ENCODE measurements at regions not wholly inside any gene's neighbourhood (a gene's known extent, or its start where the extent isn't known, plus 50 kb on each side); places are given as distances from the start of the nearest gene placed in this dataset.
"Not testable (repeated sequence)": the region's sequence is repeated elsewhere in the genome, so short reads cannot be mapped to it uniquely, and the experiment has no call there.

- no peak overlapping the region for H3K9ac ChIP-seq (ENCODE audit: low read depth, low read length)
Measured at GRCh38 chr18:67142604-67143003, 373.9 kb downstream of the DSEL start.

GRCh38 chr18:67140495-67140894 is 376.0 kb downstream of the DSEL start:
- H3K9ac ChIP-seq (ENCODE audit: low read depth, low read length): no peak overlapping the region
- peaks cover 5% of the 10 kb centered on the region; the same call in 1 of the 2 replicates for H3K4me1 ChIP-seq (ENCODE audit: control insufficient read depth, insufficient read depth, low read length)
- no peak overlapping the region for H3K27ac ChIP-seq (ENCODE audit: low read depth, low read length)
- H3K27me3 ChIP-seq (ENCODE audit: control insufficient read depth, insufficient read depth, low read length): no peaks in the 10 kb centered on the region
- H3K9me3 ChIP-seq (ENCODE audit: control insufficient read depth, insufficient read depth, low read length): no peaks in the 10 kb centered on the region
- H3K4me3 ChIP-seq (ENCODE audit: low read depth, low read length): no peak overlapping the region
- H3K36me3 ChIP-seq (ENCODE audit: control insufficient read depth, insufficient read depth, low read length): no peaks in the 10 kb centered on the region

More at GRCh38 chr18:67142604-67143003, 373.9 kb downstream of the DSEL start:
- Histone ChIP-seq H3K27me3 (ENCODE audit: control insufficient read depth, insufficient read depth, low read length) (no peaks in the 10 kb centered on the region), H3K4me1 (ENCODE audit: control insufficient read depth, insufficient read depth, low read length) (peaks cover 5% of the 10 kb centered on the region; the same call in 1 of the 2 replicates), H3K27ac (ENCODE audit: low read depth, low read length) (no peak overlapping the region), H3K4me3 (ENCODE audit: low read depth, low read length) (no peak overlapping the region), H3K36me3 (ENCODE audit: control insufficient read depth, insufficient read depth, low read length) (no peaks in the 10 kb centered on the region), H3K9me3 (ENCODE audit: control insufficient read depth, insufficient read depth, low read length) (no peaks in the 10 kb centered on the region)

- no peaks in the 10 kb centered on the region for H3K9me3 ChIP-seq (ENCODE audit: control insufficient read depth, insufficient read depth, low read length)
- no peak overlapping the region for H3K9ac ChIP-seq (ENCODE audit: low read depth, low read length)
- peaks cover 5% of the 10 kb centered on the region; the same call in 1 of the 2 replicates for H3K4me1 ChIP-seq (ENCODE audit: control insufficient read depth, insufficient read depth, low read length)
- H3K27ac ChIP-seq (ENCODE audit: low read depth, low read length): no peak overlapping the region
- H3K36me3 ChIP-seq (ENCODE audit: control insufficient read depth, insufficient read depth, low read length): no peaks in the 10 kb centered on the region
- no peaks in the 10 kb centered on the region for H3K27me3 ChIP-seq (ENCODE audit: control insufficient read depth, insufficient read depth, low read length)
- no peak overlapping the region for H3K4me3 ChIP-seq (ENCODE audit: low read depth, low read length)
Measured at GRCh38 chr18:67139899-67140298, 376.6 kb downstream of the DSEL start.

DNA sequence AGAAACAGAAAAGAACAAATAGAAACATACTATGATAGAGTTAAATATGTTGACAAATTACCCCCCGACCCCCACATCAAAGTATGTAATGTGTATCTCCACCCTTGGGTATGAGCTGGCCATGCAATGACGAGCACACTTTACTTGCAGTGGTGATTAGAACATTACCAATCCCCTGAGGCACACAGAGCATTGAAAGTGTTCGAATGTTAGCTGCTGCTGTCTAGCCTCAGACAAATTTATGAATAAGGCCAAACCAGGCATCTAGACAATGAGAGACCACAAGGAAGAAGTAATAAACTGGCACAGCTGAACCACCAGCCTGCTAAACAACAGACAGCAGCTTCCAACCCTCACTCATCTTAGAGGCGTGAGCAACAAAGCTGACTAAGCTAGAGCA is 380.5 kb downstream of the DSEL start:
- Histone ChIP-seq H3K4me3 (ENCODE audit: low read depth, low read length) (no peak overlapping the region), H3K36me3 (ENCODE audit: control insufficient read depth, insufficient read depth, low read length) (no peaks in the 10 kb centered on the region), H3K27me3 (ENCODE audit: control insufficient read depth, insufficient read depth, low read length) (no peaks in the 10 kb centered on the region)

GRCh38 chr18:67134911-67135310 is 381.6 kb downstream of the DSEL start:
- H3K4me1 ChIP-seq (ENCODE audit: control insufficient read depth, insufficient read depth, low read length): no peaks in the 10 kb centered on the region
- no peaks in the 10 kb centered on the region for H3K9me3 ChIP-seq (ENCODE audit: control insufficient read depth, insufficient read depth, low read length)
- no peaks in the 10 kb centered on the region for H3K36me3 ChIP-seq (ENCODE audit: control insufficient read depth, insufficient read depth, low read length)
- H3K27ac ChIP-seq (ENCODE audit: low read depth, low read length): no peak overlapping the region
- H3K9ac ChIP-seq (ENCODE audit: low read depth, low read length): no peak overlapping the region
- H3K4me3 ChIP-seq (ENCODE audit: low read depth, low read length): no peak overlapping the region
- no peaks in the 10 kb centered on the region for H3K27me3 ChIP-seq (ENCODE audit: control insufficient read depth, insufficient read depth, low read length)

More for the DNA sequence above, 380.5 kb downstream of the DSEL start:
- Histone ChIP-seq H3K9ac (ENCODE audit: low read depth, low read length) (no peak overlapping the region), H3K4me1 (ENCODE audit: control insufficient read depth, insufficient read depth, low read length) (no peaks in the 10 kb centered on the region), H3K27ac (ENCODE audit: low read depth, low read length) (no peak overlapping the region), H3K9me3 (ENCODE audit: control insufficient read depth, insufficient read depth, low read length) (no peaks in the 10 kb centered on the region)

DNA sequence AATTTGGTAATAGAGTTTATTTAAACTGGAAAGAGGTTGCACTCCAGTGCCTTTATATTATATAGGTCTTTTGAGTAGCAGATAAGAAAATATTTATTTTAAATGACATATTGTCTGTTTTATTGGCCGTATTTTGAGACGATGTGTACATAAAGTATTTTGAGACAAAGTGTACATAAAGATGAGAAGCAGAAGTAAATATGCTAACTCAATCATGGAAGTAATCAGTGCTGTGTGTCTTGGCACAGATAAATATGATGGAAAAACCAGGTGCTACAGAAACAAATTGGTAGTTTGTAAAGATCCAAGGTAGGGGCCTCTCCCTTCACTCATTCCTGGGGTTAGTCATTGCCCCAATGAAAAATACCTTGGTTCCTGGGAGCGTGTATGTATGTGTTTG is 382.9 kb downstream of the DSEL start:
- Histone ChIP-seq H3K27me3 (ENCODE audit: control insufficient read depth, insufficient read depth, low read length) (no peaks in the 10 kb centered on the region), H3K4me3 (ENCODE audit: low read depth, low read length) (no peak overlapping the region), H3K9me3 (ENCODE audit: control insufficient read depth, insufficient read depth, low read length) (no peaks in the 10 kb centered on the region), H3K36me3 (ENCODE audit: control insufficient read depth, insufficient read depth, low read length) (no peaks in the 10 kb centered on the region), H3K27ac (ENCODE audit: low read depth, low read length) (no peak overlapping the region), H3K9ac (ENCODE audit: low read depth, low read length) (no peak overlapping the region), H3K4me1 (ENCODE audit: control insufficient read depth, insufficient read depth, low read length) (no peaks in the 10 kb centered on the region)

- Histone ChIP-seq H3K9me3 (ENCODE audit: control insufficient read depth, insufficient read depth, low read length) (peaks cover 5% of the 10 kb centered on the region; the same call in 1 of the 2 replicates), H3K4me1 (ENCODE audit: control insufficient read depth, insufficient read depth, low read length) (no peaks in the 10 kb centered on the region), H3K27ac (ENCODE audit: low read depth, low read length) (no peak overlapping the region), H3K4me3 (ENCODE audit: low read depth, low read length) (no peak overlapping the region), H3K9ac (ENCODE audit: low read depth, low read length) (no peak overlapping the region), H3K27me3 (ENCODE audit: control insufficient read depth, insufficient read depth, low read length) (no peaks in the 10 kb centered on the region), H3K36me3 (ENCODE audit: control insufficient read depth, insufficient read depth, low read length) (no peaks in the 10 kb centered on the region)
Measured at GRCh38 chr18:67132919-67133318, 383.6 kb downstream of the DSEL start.

DNA sequence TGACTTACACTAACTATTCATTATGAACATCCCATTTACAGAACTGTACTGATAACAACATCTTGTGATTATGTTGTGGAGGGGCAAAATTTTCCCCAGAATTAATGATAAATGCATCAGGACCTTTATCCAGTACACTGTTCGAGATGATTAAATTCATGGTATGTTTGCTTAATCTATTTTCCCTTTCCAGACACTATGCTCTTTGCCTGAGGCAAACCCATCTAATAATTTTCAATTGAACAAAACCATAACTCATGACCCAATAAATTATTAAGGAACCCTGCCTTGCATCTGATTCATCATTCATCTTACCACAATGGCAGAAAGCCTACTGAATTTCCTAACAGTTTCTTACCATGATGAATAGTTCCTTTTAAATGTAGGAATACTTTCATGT is 385.0 kb downstream of the DSEL start:
- Histone ChIP-seq H3K9ac (ENCODE audit: low read depth, low read length) (no peak overlapping the region), H3K9me3 (ENCODE audit: control insufficient read depth, insufficient read depth, low read length) (peaks cover 5% of the 10 kb centered on the region; the same call in 1 of the 2 replicates), H3K36me3 (ENCODE audit: control insufficient read depth, insufficient read depth, low read length) (no peaks in the 10 kb centered on the region), H3K4me3 (ENCODE audit: low read depth, low read length) (no peak overlapping the region), H3K4me1 (ENCODE audit: control insufficient read depth, insufficient read depth, low read length) (no peaks in the 10 kb centered on the region), H3K27ac (ENCODE audit: low read depth, low read length) (no peak overlapping the region), H3K27me3 (ENCODE audit: control insufficient read depth, insufficient read depth, low read length) (no peaks in the 10 kb centered on the region)

DNA sequence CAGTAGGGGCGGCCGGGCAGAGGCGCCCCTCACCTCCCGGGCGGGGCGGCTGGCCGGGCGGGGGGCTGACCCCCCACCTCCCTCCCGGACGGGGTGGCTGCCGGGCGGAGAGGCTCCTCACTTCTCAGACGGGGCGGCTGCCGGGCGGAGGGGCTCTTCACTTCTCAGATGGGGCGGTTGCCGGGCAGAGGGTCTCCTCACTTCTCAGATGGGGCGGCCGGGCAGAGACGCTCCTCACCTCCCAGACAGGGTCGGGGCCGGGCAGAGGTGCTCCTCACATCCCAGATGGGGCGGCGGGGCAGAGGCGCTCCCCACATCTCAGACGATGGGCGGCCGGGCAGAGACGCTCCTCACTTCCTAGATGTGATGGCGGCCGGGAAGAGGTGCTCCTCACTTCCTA is 389.8 kb downstream of the DSEL start:
- H3K27ac ChIP-seq (ENCODE audit: low read depth, low read length); H3K9me3 ChIP-seq (ENCODE audit: control insufficient read depth, insufficient read depth, low read length); H3K4me1 ChIP-seq (ENCODE audit: control insufficient read depth, insufficient read depth, low read length); H3K27me3 ChIP-seq (ENCODE audit: control insufficient read depth, insufficient read depth, low read length); H3K36me3 ChIP-seq (ENCODE audit: control insufficient read depth, insufficient read depth, low read length); H3K4me3 ChIP-seq (ENCODE audit: low read depth, low read length); H3K9ac ChIP-seq (ENCODE audit: low read depth, low read length): not testable (repeated sequence)

DNA sequence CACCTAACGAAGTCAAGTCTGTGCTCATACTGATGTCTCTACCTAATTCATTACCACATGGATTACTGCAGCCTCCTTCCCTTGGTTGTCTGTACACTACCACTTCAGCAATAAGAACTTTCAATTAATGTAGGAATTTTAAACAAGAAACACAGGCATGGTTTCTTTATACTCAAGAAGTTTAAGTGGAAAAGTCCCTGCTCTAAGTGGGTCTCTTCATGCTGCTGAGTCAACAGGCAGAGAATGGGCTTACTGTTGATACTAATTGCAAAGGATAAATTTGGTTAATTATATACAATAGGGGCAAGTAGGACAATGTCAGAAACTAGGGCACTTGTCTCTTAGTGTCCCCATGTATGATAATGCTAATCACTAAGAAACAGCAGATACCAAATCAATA is 392.6 kb downstream of the DSEL start:
- H3K27ac ChIP-seq (ENCODE audit: low read depth, low read length): no peak overlapping the region
- peaks cover 5% of the 10 kb centered on the region; the same call in 1 of the 2 replicates for H3K9me3 ChIP-seq (ENCODE audit: control insufficient read depth, insufficient read depth, low read length)
- H3K36me3 ChIP-seq (ENCODE audit: control insufficient read depth, insufficient read depth, low read length): no peaks in the 10 kb centered on the region
- no peaks in the 10 kb centered on the region for H3K27me3 ChIP-seq (ENCODE audit: control insufficient read depth, insufficient read depth, low read length)
- no peak overlapping the region for H3K4me3 ChIP-seq (ENCODE audit: low read depth, low read length)
- H3K9ac ChIP-seq (ENCODE audit: low read depth, low read length): no peak overlapping the region
- no peaks in the 10 kb centered on the region for H3K4me1 ChIP-seq (ENCODE audit: control insufficient read depth, insufficient read depth, low read length)

- Histone ChIP-seq H3K9ac (ENCODE audit: low read depth, low read length) (no peak overlapping the region), H3K36me3 (ENCODE audit: control insufficient read depth, insufficient read depth, low read length) (no peaks in the 10 kb centered on the region)
Measured at GRCh38 chr18:67117804-67118203, 398.7 kb downstream of the DSEL start.

DNA sequence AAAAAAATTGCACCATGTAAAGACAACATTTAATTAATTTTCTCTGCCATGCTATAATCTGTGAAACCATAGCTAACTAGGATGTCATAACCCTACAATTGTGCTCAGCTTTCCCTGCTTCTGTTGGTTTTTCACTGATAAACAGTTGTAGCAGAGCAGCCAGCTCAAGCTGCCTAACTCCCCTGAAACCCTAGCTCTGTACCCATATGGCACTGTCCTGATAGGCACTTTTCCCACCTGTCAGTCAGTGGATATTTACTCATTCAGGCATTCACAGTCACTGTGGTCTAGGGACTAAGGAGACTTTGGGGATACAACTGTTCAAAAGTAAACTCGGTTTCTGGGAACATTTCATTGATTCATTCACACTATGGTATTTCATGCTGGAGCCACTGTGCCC is 407.0 kb downstream of the DSEL start:
- H3K27ac ChIP-seq (ENCODE audit: low read depth, low read length): no peak overlapping the region
- H3K27me3 ChIP-seq (ENCODE audit: control insufficient read depth, insufficient read depth, low read length): no peaks in the 10 kb centered on the region
- no peaks in the 10 kb centered on the region for H3K9me3 ChIP-seq (ENCODE audit: control insufficient read depth, insufficient read depth, low read length)
- H3K36me3 ChIP-seq (ENCODE audit: control insufficient read depth, insufficient read depth, low read length): no peaks in the 10 kb centered on the region
- H3K4me3 ChIP-seq (ENCODE audit: low read depth, low read length): no peak overlapping the region
- no peaks in the 10 kb centered on the region for H3K4me1 ChIP-seq (ENCODE audit: control insufficient read depth, insufficient read depth, low read length)
- H3K9ac ChIP-seq (ENCODE audit: low read depth, low read length): no peak overlapping the region

More at GRCh38 chr18:67117804-67118203, 398.7 kb downstream of the DSEL start:
- H3K27me3 ChIP-seq (ENCODE audit: control insufficient read depth, insufficient read depth, low read length): no peaks in the 10 kb centered on the region
- no peak overlapping the region for H3K27ac ChIP-seq (ENCODE audit: low read depth, low read length)
- no peaks in the 10 kb centered on the region for H3K9me3 ChIP-seq (ENCODE audit: control insufficient read depth, insufficient read depth, low read length)
- no peak overlapping the region for H3K4me3 ChIP-seq (ENCODE audit: low read depth, low read length)
- H3K4me1 ChIP-seq (ENCODE audit: control insufficient read depth, insufficient read depth, low read length): no peaks in the 10 kb centered on the region
